Stimulated activated CD4-positive, alpha-beta T cell treated with anti-CD3 and anti-CD28 coated beads, Interleukin-2, amount 100 ng/mL, for 24 hours (primary cell): ENCODE measurements at regions not wholly inside any gene's neighbourhood (a gene's known extent, or its start where the extent isn't known, plus 50 kb on each side); places are given as distances from the start of the nearest gene placed in this dataset.
"Not testable (repeated sequence)": the region's sequence is repeated elsewhere in the genome, so short reads cannot be mapped to it uniquely, and the experiment has no call there.

Source experiments
- DNase-seq, 2 donors: peaks; one replicate each; pipeline ENCODE4 v3.0.0-alpha.2; 2020

GRCh38 chr5:136615251-136616119, 250.1 kb upstream of the TRPC7 start:
- no peak for DNase-seq

GRCh38 chr5:136613230-136613629, 247.9 kb upstream of the TRPC7 start:
- DNase-seq, result no peak

GRCh38 chr5:136605638-136606037, 240.3 kb upstream of the TRPC7 start:
- no peak for DNase-seq

GRCh38 chr5:136600306-136600705, 235.0 kb upstream of the TRPC7 start:
- no peak for DNase-seq

- no peak for DNase-seq
Measured at GRCh38 chr5:136598802-136599404, 233.6 kb upstream of the TRPC7 start.

GRCh38 chr5:136594416-136594815, 229.1 kb upstream of the TRPC7 start:
- DNase-seq, result no peak

GRCh38 chr5:136590581-136590980, 225.2 kb upstream of the TRPC7 start:
- DNase-seq, result no peak

- DNase-seq, result no peak
Measured at GRCh38 chr5:136586196-136586595, 220.9 kb upstream of the TRPC7 start.

GRCh38 chr5:136584474-136584873, 219.1 kb upstream of the TRPC7 start:
- DNase-seq, result no peak

GRCh38 chr5:136579238-136579637, 213.9 kb upstream of the TRPC7 start:
- no peak for DNase-seq

GRCh38 chr5:136569875-136570274, 204.5 kb upstream of the TRPC7 start:
- not testable (repeated sequence) for DNase-seq

- DNase-seq, result not testable (repeated sequence)
Measured at GRCh38 chr5:136565457-136565856, 200.1 kb upstream of the TRPC7 start.

GRCh38 chr5:136565050-136565449, 199.7 kb upstream of the TRPC7 start:
- DNase-seq, result not testable (repeated sequence)

GRCh38 chr5:136564431-136564830, 199.1 kb upstream of the TRPC7 start:
- DNase-seq, result not testable (repeated sequence)

GRCh38 chr5:136563489-136563888, 198.1 kb upstream of the TRPC7 start:
- DNase-seq, result no peak

GRCh38 chr5:136560126-136560525, 194.8 kb upstream of the TRPC7 start:
- DNase-seq, result no peak

- DNase-seq, result no peak
Measured at GRCh38 chr5:136559651-136560050, 194.3 kb upstream of the TRPC7 start.

GRCh38 chr5:136547096-136547495, 181.8 kb upstream of the TRPC7 start:
- DNase-seq, result not testable (repeated sequence)

- not testable (repeated sequence) for DNase-seq
Measured at GRCh38 chr5:136546441-136546840, 181.1 kb upstream of the TRPC7 start.

- DNase-seq, result not testable (repeated sequence)
Measured at GRCh38 chr5:136545031-136545430, 179.7 kb upstream of the TRPC7 start.

GRCh38 chr5:136538534-136538933, 173.2 kb upstream of the TRPC7 start:
- no peak for DNase-seq

GRCh38 chr5:136529081-136529480, 163.7 kb upstream of the TRPC7 start:
- no peak for DNase-seq

- no peak for DNase-seq
Measured at GRCh38 chr5:136528481-136529030, 163.2 kb upstream of the TRPC7 start.

- no peak for DNase-seq
Measured at GRCh38 chr5:136527311-136527710, 162.0 kb upstream of the TRPC7 start.
